DMS153 treated with DMSO at 0.1 percent for 48 hours (cell line): ENCODE measurements at regions not wholly inside any gene's neighbourhood (a gene's known extent, or its start where the extent isn't known, plus 50 kb on each side); places are given as distances from the start of the nearest gene placed in this dataset.
"Not testable (repeated sequence)": the region's sequence is repeated elsewhere in the genome, so short reads cannot be mapped to it uniquely, and the experiment has no call there.

Source experiments
- DNase-seq: peaks from one replicate; lab custom pipeline; 2025; ENCODE audit not compliant: unreplicated experiment; lab: John Stamatoyannopoulos, UW

- DNase-seq, result no peak
Observed at GRCh38 chr4:1589098-1589497, 95.0 kb downstream of the FAM53A start.

GRCh38 chr4:1588306-1588705 is 95.8 kb downstream of the FAM53A start:
- DNase-seq, result no peak

GRCh38 chr4:1584498-1584897 is 99.6 kb downstream of the FAM53A start:
- no peak for DNase-seq

GRCh38 chr4:1583859-1584258 is 100.3 kb downstream of the FAM53A start:
- DNase-seq, result no peak

GRCh38 chr4:1583051-1583785 is 100.9 kb downstream of the FAM53A start:
- DNase-seq, result no peak

GRCh38 chr4:1582227-1582626 is 101.9 kb downstream of the FAM53A start:
- no peak for DNase-seq

- DNase-seq, result not testable (repeated sequence)
Observed at GRCh38 chr4:1581164-1581894, 102.8 kb downstream of the FAM53A start.

- DNase-seq, result not testable (repeated sequence)
Observed at GRCh38 chr4:1580692-1581012, 103.5 kb downstream of the FAM53A start.

- DNase-seq, result no peak
Observed at GRCh38 chr4:1579901-1580691, 104.0 kb downstream of the FAM53A start.

- DNase-seq, result no peak
Observed at GRCh38 chr4:1579001-1579900, 104.9 kb downstream of the FAM53A start.

- no peak for DNase-seq
Observed at GRCh38 chr4:1578251-1578773, 105.8 kb downstream of the FAM53A start.

GRCh38 chr4:1577822-1578217 is 106.3 kb downstream of the FAM53A start:
- no peak for DNase-seq

- no peak for DNase-seq
Observed at GRCh38 chr4:1576961-1577821, 106.9 kb downstream of the FAM53A start.

GRCh38 chr4:1576304-1576960 is 107.7 kb downstream of the FAM53A start:
- DNase-seq, result no peak

GRCh38 chr4:1575418-1576303 is 108.5 kb downstream of the FAM53A start:
- DNase-seq, result no peak

- no peak for DNase-seq
Observed at GRCh38 chr4:1574601-1575417, 109.3 kb downstream of the FAM53A start.

- DNase-seq, result no peak
Observed at GRCh38 chr4:1573830-1574459, 110.2 kb downstream of the FAM53A start.
